Loucy (cell line): ENCODE measurements at regions not wholly inside any gene's neighbourhood (a gene's known extent, or its start where the extent isn't known, plus 50 kb on each side); places are given as distances from the start of the nearest gene placed in this dataset.

Experiments
- CTCF ChIP-seq: fragments of 200-600 bp; sonication (generic); conservative IDR thresholded peaks from 2 replicates; pipeline ENCODE4 v1.5.1; 2014; ENCODE audit warnings: mild to moderate bottlenecking, antibody characterized with exemption, low read length
- EZH2phosphoT487 ChIP-seq: fragments of 200-600 bp; IDR thresholded peaks from 2 replicates; pipeline ENCODE4 v1.6.1; 2018; ENCODE audit warnings: antibody characterized with exemption, mild to moderate bottlenecking, moderate library complexity, borderline replicate concordance

- TF ChIP-seq CTCF (no peak), EZH2phosphoT487 (no peak)
Observed at GRCh38 chr6:128711149-128711548, 171.8 kb upstream of the LAMA2 start.
